Activated CD4-positive, alpha-beta T cell treated with anti-CD3 and anti-CD28 coated beads for 1 hour (primary cell): ENCODE measurements at regions not wholly inside any gene's neighbourhood (a gene's known extent, or its start where the extent isn't known, plus 50 kb on each side); places are given as distances from the start of the nearest gene placed in this dataset.
"Not testable (repeated sequence)": the region's sequence is repeated elsewhere in the genome, so short reads cannot be mapped to it uniquely, and the experiment has no call there.

ENCODE experiments used
- DNase-seq: peaks from one replicate; pipeline ENCODE4 v3.0.0-alpha.2; 2020

- no peak for DNase-seq
Measured at GRCh38 chr6:144624716-144625115, 339.6 kb downstream of the UTRN start.

GRCh38 chr6:144630857-144631256 is 345.7 kb downstream of the UTRN start:
- no peak for DNase-seq

GRCh38 chr6:144632266-144632665 is 347.1 kb downstream of the UTRN start:
- no peak for DNase-seq

- no peak for DNase-seq
Measured at GRCh38 chr6:144633886-144634285, 348.8 kb downstream of the UTRN start.

- no peak for DNase-seq
Measured at GRCh38 chr6:144634371-144634770, 349.2 kb downstream of the UTRN start.

GRCh38 chr6:144635051-144635450 is 349.9 kb downstream of the UTRN start:
- no peak for DNase-seq

- not testable (repeated sequence) for DNase-seq
Measured at GRCh38 chr6:144636025-144636424, 350.9 kb downstream of the UTRN start.

GRCh38 chr6:144637541-144637940 is 352.4 kb downstream of the UTRN start:
- no peak for DNase-seq

- no peak for DNase-seq
Measured at GRCh38 chr6:144639654-144640053, 354.5 kb downstream of the UTRN start.

GRCh38 chr6:144641286-144641685 is 356.2 kb downstream of the UTRN start:
- DNase-seq: no peak

- DNase-seq: no peak
Measured at GRCh38 chr6:144644776-144645175, 359.6 kb downstream of the UTRN start.

GRCh38 chr6:144646093-144647056 is 361.2 kb downstream of the UTRN start:
- DNase-seq: no peak

- no peak for DNase-seq
Measured at GRCh38 chr6:144647406-144647964, 362.4 kb downstream of the UTRN start.

GRCh38 chr6:144647971-144648651 is 363.0 kb downstream of the UTRN start:
- no peak for DNase-seq

- no peak for DNase-seq
Measured at GRCh38 chr6:144649085-144649484, 363.9 kb downstream of the UTRN start.

GRCh38 chr6:144651234-144651633 is 366.1 kb downstream of the UTRN start:
- DNase-seq: no peak

- no peak for DNase-seq
Measured at GRCh38 chr6:144652292-144652891, 367.3 kb downstream of the UTRN start.

- DNase-seq: no peak
Measured at GRCh38 chr6:144653885-144654505, 368.9 kb downstream of the UTRN start.

GRCh38 chr6:144654506-144654905 is 369.4 kb downstream of the UTRN start:
- no peak for DNase-seq

- DNase-seq: no peak
Measured at GRCh38 chr6:144655376-144655775, 370.2 kb downstream of the UTRN start.

GRCh38 chr6:144657691-144658090 is 372.6 kb downstream of the UTRN start:
- no peak for DNase-seq

GRCh38 chr6:144659202-144660182 is 374.4 kb downstream of the UTRN start:
- DNase-seq: no peak
